ENCODE measurements at regions not wholly inside any gene's neighbourhood (a gene's known extent, or its start where the extent isn't known, plus 50 kb on each side); places are given as distances from the start of the nearest gene placed in this dataset.
"Not testable (repeated sequence)": the region's sequence is repeated elsewhere in the genome, so short reads cannot be mapped to it uniquely, and the experiment has no call there.

DNA sequence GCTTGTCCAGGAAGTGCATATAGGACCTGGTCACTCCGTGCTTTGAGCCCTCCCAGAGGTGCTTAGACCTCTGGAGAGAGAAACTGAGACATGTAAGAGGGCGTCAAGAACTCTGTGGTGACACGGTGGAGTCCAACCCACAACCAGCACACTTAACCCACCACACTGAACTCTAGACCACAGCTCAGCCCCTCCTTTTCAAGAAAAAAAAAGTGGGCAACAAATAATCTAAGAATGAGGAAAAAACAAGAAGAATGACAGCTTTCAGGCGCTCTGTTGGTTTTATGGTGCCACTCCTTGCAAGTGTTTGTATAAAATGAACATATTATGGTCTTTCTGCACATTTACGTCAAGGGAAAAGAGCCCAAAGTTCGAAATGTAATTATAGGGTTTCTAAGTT, 50.2 kb upstream of the SNAPC3 start:
- DNase-seq: no peak
- intact Hi-C loops (cut with DNase I): no loop called here

- DNase-seq: no peak
- intact Hi-C loops (cut with DNase I): no loop called here
These were observed 51.2 kb upstream of the SNAPC3 start for GRCh38 chr9:15371448-15371845.

- intact Hi-C loops (cut with DNase I): no loop called here
- peak in 4 of 10 donors; percentile 15 to 87 (median 39) for DNase-seq
These were observed 51.9 kb upstream of the SNAPC3 start for GRCh38 chr9:15370466-15371447.

- DNase-seq: no peak
- intact Hi-C loops (cut with DNase I): no loop called here
These were observed 52.8 kb upstream of the SNAPC3 start for GRCh38 chr9:15369871-15370270.

- no peak for DNase-seq
- intact Hi-C loops (cut with DNase I): no loop called here
These were observed 53.4 kb upstream of the SNAPC3 start for GRCh38 chr9:15369238-15369637.

GRCh38 chr9:15364975-15365553, 57.6 kb upstream of the SNAPC3 start:
- not testable (repeated sequence) for DNase-seq
- intact Hi-C loops (cut with DNase I): loop anchor here (5.0 kb wide), 1 partner anchor 43 kb away; no protein-coding TSS in a partner anchor

DNA sequence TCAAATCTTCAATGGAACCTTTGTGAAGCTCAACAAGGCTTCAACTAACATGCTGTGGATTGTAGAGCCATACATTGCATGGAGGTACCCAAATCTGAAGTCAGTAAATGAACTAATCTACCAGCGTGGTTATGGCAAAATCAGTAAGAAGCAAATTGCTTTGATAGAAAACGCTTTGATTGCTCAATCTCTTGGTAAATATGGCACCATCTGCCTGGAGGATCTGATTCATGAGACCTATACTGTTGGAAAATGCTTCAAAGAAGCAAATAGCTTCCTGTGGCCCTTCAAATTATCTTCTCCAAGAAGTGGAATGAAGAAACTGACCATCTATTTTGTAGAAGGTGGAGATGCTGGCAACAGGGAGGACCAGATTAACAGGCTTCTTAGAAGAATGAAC, 54.7 kb upstream of the TTC39B start:
- intact Hi-C loops (cut with DNase I): loop anchor here (5.0 kb wide), 1 partner anchor 39 kb away; no protein-coding TSS in a partner anchor
- DNase-seq: no peak

GRCh38 chr9:15357050-15357653, 50.1 kb upstream of the TTC39B start:
- intact Hi-C loops (cut with DNase I): no loop called here
- DNase-seq: no peak
